Activated CD4-positive, alpha-beta memory T cell treated with anti-CD3 and anti-CD28 coated beads, Interleukin-2, amount 10 ng/mL, durations not matched to agents 7 days and 5 days (primary cell): ENCODE measurements at regions not wholly inside any gene's neighbourhood (a gene's known extent, or its start where the extent isn't known, plus 50 kb on each side); places are given as distances from the start of the nearest gene placed in this dataset.

Experiments used
- CTCF ChIA-PET: fragments of 350-600 bp; sonication (Branson Sonifier 250); formaldehyde crosslinking; loops from one replicate; lab custom pipeline; 2021; ENCODE audit warnings: antibody characterized with exemption, inconsistent platforms; lab: Charles Lee
- POLR2A ChIA-PET: fragments of 350-600 bp; sonication (Branson Sonifier 250); formaldehyde crosslinking; loops from one replicate; lab custom pipeline; 2021; ENCODE audit warnings: antibody characterized with exemption; lab: Charles Lee
- DNase-seq: peaks from one replicate; pipeline ENCODE4 v3.0.0-alpha.2; 2020
- H3K27ac Mint-ChIP-seq: one replicate; pipeline ENCODE4 v1.8.0; 2021; ENCODE audit warnings: mild to moderate bottlenecking, mixed read lengths
- H3K27me3 Mint-ChIP-seq: one replicate; pipeline ENCODE4 v1.8.0; 2021; ENCODE audit warnings: mixed read lengths
- H3K36me3 Mint-ChIP-seq: one replicate; pipeline ENCODE4 v1.8.0; 2021; ENCODE audit warnings: low read depth, mixed read lengths
- H3K4me1 Mint-ChIP-seq: one replicate; pipeline ENCODE4 v1.8.0; 2021; ENCODE audit warnings: mixed read lengths
- H3K4me3 Mint-ChIP-seq: one replicate; pipeline ENCODE4 v1.8.0; 2021; ENCODE audit warnings: mild to moderate bottlenecking, mixed read lengths
- H3K9me3 Mint-ChIP-seq: one replicate; pipeline ENCODE4 v1.8.0; 2021; ENCODE audit warnings: mixed read lengths

GRCh38 chr4:65777270-65777669 is 107.0 kb upstream of the EPHA5 start:
- Mint-ChIP-seq H3K36me3 (no peaks in the 10 kb centered on the region), H3K9me3 (peaks cover 20% of the 10 kb centered on the region), H3K4me3 (no peak overlapping the region), H3K27ac (no peak overlapping the region), H3K27me3 (no peaks in the 10 kb centered on the region), H3K4me1 (no peaks in the 10 kb centered on the region)
- no peak for DNase-seq
- CTCF ChIA-PET: no interaction called here
- POLR2A ChIA-PET: no interaction called here

- Mint-ChIP-seq H3K27ac (no peak overlapping the region), H3K27me3 (no peaks in the 10 kb centered on the region), H3K36me3 (no peaks in the 10 kb centered on the region), H3K4me1 (no peaks in the 10 kb centered on the region), H3K4me3 (no peak overlapping the region), H3K9me3 (peaks cover 24% of the 10 kb centered on the region)
- POLR2A ChIA-PET: no interaction called here
- CTCF ChIA-PET: no interaction called here
- DNase-seq: no peak
Measured at GRCh38 chr4:65773636-65774035, 103.3 kb upstream of the EPHA5 start.

GRCh38 chr4:65747386-65747785 is 77.1 kb upstream of the EPHA5 start:
- Mint-ChIP-seq H3K4me3 (no peak overlapping the region), H3K27ac (no peak overlapping the region), H3K27me3 (no peaks in the 10 kb centered on the region), H3K36me3 (no peaks in the 10 kb centered on the region), H3K4me1 (no peaks in the 10 kb centered on the region), H3K9me3 (no peaks in the 10 kb centered on the region)
- POLR2A ChIA-PET: no interaction called here
- CTCF ChIA-PET: no interaction called here
- DNase-seq: no peak

DNA sequence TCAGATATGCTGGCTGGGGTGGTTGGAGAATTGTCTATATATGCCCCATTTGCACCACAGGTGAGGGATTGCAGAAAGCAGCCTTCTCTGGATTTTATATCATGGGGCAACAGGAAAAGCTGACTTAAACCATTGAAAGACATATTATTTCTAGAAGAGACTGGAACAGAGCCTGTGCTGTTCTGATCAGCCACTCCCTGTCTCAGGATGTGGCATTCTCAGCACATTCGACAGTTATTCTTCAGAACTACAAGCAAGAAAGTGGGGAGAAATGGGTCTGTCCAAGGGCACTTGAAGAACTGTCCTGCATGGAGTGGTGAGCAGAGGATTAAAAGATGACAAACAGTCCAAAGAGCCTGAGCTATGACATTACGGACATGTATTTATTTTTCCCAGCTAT is 67.8 kb upstream of the EPHA5 start:
- DNase-seq: no peak
- CTCF ChIA-PET: no interaction called here
- Mint-ChIP-seq H3K27ac (no peak overlapping the region), H3K27me3 (no peaks in the 10 kb centered on the region), H3K9me3 (no peaks in the 10 kb centered on the region), H3K4me1 (no peaks in the 10 kb centered on the region), H3K4me3 (no peak overlapping the region), H3K36me3 (no peaks in the 10 kb centered on the region)
- POLR2A ChIA-PET: no interaction called here

DNA sequence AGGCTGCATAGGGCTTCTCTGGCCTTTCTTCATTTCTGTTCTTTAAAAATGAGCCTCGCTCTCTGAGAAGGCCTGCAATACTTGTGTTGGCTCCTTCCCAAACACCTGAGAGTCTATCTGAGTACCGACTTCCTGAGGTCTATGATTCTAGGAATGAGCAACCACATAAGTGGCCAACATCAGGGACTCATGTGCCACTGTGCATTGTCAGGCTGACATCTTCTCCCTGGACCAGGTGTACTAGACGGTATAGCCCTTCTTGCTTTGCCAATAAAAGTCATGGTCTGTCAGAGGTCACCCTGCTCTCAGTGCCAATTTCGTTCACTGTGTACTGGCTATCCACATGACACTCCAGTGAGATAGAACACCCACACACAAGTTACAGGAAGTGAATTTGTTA is 67.4 kb upstream of the EPHA5 start:
- CTCF ChIA-PET: no interaction called here
- DNase-seq: no peak
- no peaks in the 10 kb centered on the region for H3K9me3 Mint-ChIP-seq
- H3K4me1 Mint-ChIP-seq: no peaks in the 10 kb centered on the region
- H3K36me3 Mint-ChIP-seq: no peaks in the 10 kb centered on the region
- no peaks in the 10 kb centered on the region for H3K27me3 Mint-ChIP-seq
- no peak overlapping the region for H3K4me3 Mint-ChIP-seq
- H3K27ac Mint-ChIP-seq: no peak overlapping the region
- POLR2A ChIA-PET: no interaction called here

DNA sequence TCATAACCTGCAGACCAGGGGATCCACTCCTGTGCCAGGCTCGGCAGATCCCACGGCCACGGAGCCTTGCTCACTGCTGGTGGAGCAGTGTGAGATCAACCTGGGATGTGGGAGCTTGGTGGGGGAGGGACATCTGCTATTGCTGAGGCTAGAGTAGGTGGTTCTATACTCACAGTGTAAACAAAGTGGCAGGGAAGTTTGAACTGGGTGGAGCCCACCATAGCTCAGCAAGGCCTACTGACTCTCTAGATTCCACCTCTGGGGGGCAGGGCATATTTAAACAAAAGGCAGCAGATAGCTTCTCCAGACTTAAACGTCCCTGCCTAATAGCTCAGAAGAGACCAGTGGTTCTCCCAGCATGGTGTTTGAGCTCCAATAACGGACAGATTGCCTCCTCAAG is 54.7 kb upstream of the EPHA5 start:
- Mint-ChIP-seq H3K27ac (no peak overlapping the region), H3K4me1 (no peaks in the 10 kb centered on the region), H3K9me3 (peaks cover 4% of the 10 kb centered on the region), H3K4me3 (no peak overlapping the region), H3K36me3 (no peaks in the 10 kb centered on the region), H3K27me3 (no peaks in the 10 kb centered on the region)
- DNase-seq: no peak
- ChIA-PET POLR2A (no interaction called here), CTCF (no interaction called here)
